Astrocyte of the spinal cord (primary cell): ENCODE measurements at regions not wholly inside any gene's neighbourhood (a gene's known extent, or its start where the extent isn't known, plus 50 kb on each side); places are given as distances from the start of the nearest gene placed in this dataset.

Experiments
- DNase-seq: peaks from one replicate; pipeline ENCODE4 v3.0.0; 2011; ENCODE audit warnings: low read depth, low spot score
- H3K4me3 ChIP-seq: 2 replicates; pipeline ENCODE4 v1.5.1; 2011; ENCODE audit warnings: low read depth, mild to moderate bottlenecking, low read length, moderate library complexity
- CTCF ChIP-seq: IDR thresholded peaks from 2 replicates; pipeline ENCODE4 v1.5.1; 2012; ENCODE audit warnings: low read depth, mild to moderate bottlenecking, low read length, inconsistent platforms
- in situ Hi-C: cut with HindIII; loops from 2 replicates; pipeline ENCODE4 v1.10.0; 2017; ENCODE audit warnings: low sequenced_read_pairs

- TF ChIP-seq CTCF: no peak
- in situ Hi-C loops: no loop called here
- H3K4me3 ChIP-seq: no peak overlapping the region
- DNase-seq: no peak
Measured at GRCh38 chr12:67052981-67053380, 216.2 kb upstream of the CAND1 start.

- in situ Hi-C loops: no loop called here
- no peak for DNase-seq
Measured at GRCh38 chr12:67056329-67056728, 212.8 kb upstream of the CAND1 start.

DNA sequence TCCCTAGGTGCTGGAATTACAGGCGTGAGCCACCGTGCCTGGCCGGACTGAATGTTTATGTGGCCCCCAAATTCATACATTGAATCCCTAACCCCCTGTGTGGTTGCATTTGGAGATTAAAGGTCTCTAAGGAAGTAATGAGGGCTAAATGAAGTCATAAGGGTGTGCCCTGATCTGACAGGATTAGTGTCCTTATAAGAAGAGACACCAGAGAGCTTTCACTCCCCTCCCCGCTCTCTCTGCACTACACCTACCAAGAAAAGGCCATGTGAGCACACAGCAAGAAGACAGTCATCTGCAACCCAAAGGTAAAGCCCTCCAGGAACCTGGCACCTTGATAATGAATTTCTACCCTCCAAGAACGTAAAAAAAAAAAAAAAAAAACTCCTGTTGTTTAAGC, 212.1 kb upstream of the CAND1 start:
- DNase-seq: no peak
- in situ Hi-C loops: no loop called here
- TF ChIP-seq CTCF: no peak

More at GRCh38 chr12:67056329-67056728, 212.8 kb upstream of the CAND1 start:
- TF ChIP-seq CTCF: no peak
- no peak overlapping the region for H3K4me3 ChIP-seq

DNA sequence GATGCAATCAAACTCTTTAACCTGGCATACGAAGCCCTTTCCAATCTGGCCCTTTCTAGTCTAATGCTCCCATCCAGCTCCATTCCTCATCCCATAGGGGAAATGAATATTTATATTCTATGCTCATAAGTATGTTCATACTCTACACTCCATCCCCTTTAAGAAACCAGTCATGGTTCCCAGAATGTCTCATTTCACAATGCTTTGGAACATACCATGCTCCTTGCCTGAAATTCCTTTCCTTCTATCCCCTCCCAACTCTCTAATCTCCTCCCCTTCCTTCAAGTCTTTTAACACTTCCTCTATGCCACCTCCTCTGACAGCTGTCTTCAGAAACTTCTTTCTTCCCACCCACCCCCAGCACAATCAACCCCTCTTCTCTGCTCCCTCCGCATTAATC, 207.0 kb upstream of the CAND1 start:
- H3K4me3 ChIP-seq: no peak overlapping the region
- no peak for TF ChIP-seq CTCF
- in situ Hi-C loops: no loop called here
- DNase-seq: no peak

More for the DNA sequence above, 212.1 kb upstream of the CAND1 start:
- no peak overlapping the region for H3K4me3 ChIP-seq

GRCh38 chr12:67067453-67068203, 201.5 kb upstream of the CAND1 start:
- H3K4me3 ChIP-seq: no peak overlapping the region

GRCh38 chr12:67068204-67068731, 200.9 kb upstream of the CAND1 start:
- no peak for DNase-seq
- in situ Hi-C loops: no loop called here

More at GRCh38 chr12:67067453-67068203, 201.5 kb upstream of the CAND1 start:
- in situ Hi-C loops: no loop called here
- DNase-seq: no peak
- TF ChIP-seq CTCF: no peak

More at GRCh38 chr12:67068204-67068731, 200.9 kb upstream of the CAND1 start:
- peak overlapping the region; percentile 51 for H3K4me3 ChIP-seq
- TF ChIP-seq CTCF: peak; percentile 29
